NB4 (cell line): ENCODE measurements at regions not wholly inside any gene's neighbourhood (a gene's known extent, or its start where the extent isn't known, plus 50 kb on each side); places are given as distances from the start of the nearest gene placed in this dataset.

Source experiments
- CTCF ChIP-seq: IDR thresholded peaks from one replicate; pipeline ENCODE4 v1.5.1; 2012; ENCODE audit warnings: low read depth, low read length
- POLR2A ChIP-seq: IDR thresholded peaks from 2 replicates; pipeline ENCODE4 v1.6.1; 2011; ENCODE audit warnings: mild to moderate bottlenecking; ENCODE audit not compliant: insufficient read length; ENCODE audit errors: extremely low read depth
- TF ChIP-seq, protein P1 (sequence below): IDR thresholded peaks from 2 replicates; pipeline ENCODE4 v1.6.1; 2011; ENCODE audit warnings: low read depth, low read length

DNA sequence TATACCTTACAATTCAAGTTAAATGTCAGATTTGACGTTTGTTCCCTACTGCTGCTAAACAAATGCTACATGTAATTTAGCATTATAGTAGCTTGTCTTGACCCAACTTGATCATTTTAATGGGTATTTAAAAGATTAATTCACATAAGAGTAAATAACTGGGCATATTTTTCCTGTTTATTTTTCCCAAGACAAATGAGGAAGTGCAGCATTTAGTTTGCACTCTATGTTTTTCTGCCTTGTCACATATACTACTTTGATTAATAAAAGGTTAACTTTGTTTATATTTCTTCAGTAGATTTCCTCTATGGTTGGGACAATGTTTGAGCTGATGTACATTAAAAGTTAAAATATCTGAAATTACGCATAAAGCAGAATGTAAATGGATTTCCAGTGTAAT lies 641.8 kb downstream of the PRR16 start:
- TF ChIP-seq POLR2A (no peak), CTCF (no peak)
- TF ChIP-seq, protein P1, sequence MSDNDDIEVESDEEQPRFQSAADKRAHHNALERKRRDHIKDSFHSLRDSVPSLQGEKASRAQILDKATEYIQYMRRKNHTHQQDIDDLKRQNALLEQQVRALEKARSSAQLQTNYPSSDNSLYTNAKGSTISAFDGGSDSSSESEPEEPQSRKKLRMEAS, result no peak
